Panc1 (cell line): ENCODE measurements at regions not wholly inside any gene's neighbourhood (a gene's known extent, or its start where the extent isn't known, plus 50 kb on each side); places are given as distances from the start of the nearest gene placed in this dataset.
"Not testable (repeated sequence)": the region's sequence is repeated elsewhere in the genome, so short reads cannot be mapped to it uniquely, and the experiment has no call there.

Experiments used
- ATAC-seq: fragments of 200-7000 bp; cut with Tn5 transposase; 2 replicates; pipeline ENCODE4 v1.9.1; 2020; ENCODE audit warnings: mild to moderate bottlenecking, moderate library complexity
- BruUV-seq: library from RNA; stranded (reverse); fragments of 400-500 nt; replicated peaks from 2 replicates; lab custom pipeline; 2021; lab: Mats Ljungman, UMichigan
- CTCF ChIA-PET: fragments of 300-600 bp; sonication (Branson Sonifier 250); formaldehyde crosslinking; loops from one replicate; lab custom pipeline; 2022; ENCODE audit warnings: antibody characterized with exemption; lab: Charles Lee
- POLR2A ChIA-PET: fragments of 300-600 bp; sonication (Branson Sonifier 250); formaldehyde crosslinking; loops from one replicate; lab custom pipeline; 2022; ENCODE audit warnings: antibody characterized with exemption; lab: Charles Lee
- DNase-seq: peaks from one replicate; pipeline ENCODE4 v3.0.0-alpha.2; 2010; ENCODE audit warnings: low read depth, low spot score
- H3K27ac ChIP-seq: 2 replicates; pipeline ENCODE4 v1.5.1; 2011; ENCODE audit warnings: mild to moderate bottlenecking, low read length, inconsistent platforms
- H3K27me3 ChIP-seq: fragments of 200-500 bp; sonication (Bioruptor generic); 2 replicates; pipeline ENCODE4 v1.6.0; 2014; ENCODE audit warnings: low read length, inconsistent platforms; ENCODE audit not compliant: control insufficient read depth, insufficient read depth
- H3K36me3 ChIP-seq: fragments of 200-500 bp; sonication (Bioruptor generic); 2 replicates; pipeline ENCODE4 v1.5.1; 2014; ENCODE audit warnings: inconsistent platforms, mild to moderate bottlenecking, low read length, moderate library complexity; ENCODE audit not compliant: control insufficient read depth, insufficient read depth
- H3K4me1 ChIP-seq: 2 replicates; pipeline ENCODE4 v1.5.1; 2011; ENCODE audit warnings: inconsistent platforms, mild to moderate bottlenecking, low read length, moderate library complexity; ENCODE audit not compliant: control insufficient read depth, insufficient read depth
- H3K4me3 ChIP-seq, 2 experiments: 2 replicates each; pipeline ENCODE4 v1.5.1; 2011 to 2012; ENCODE audit warnings: low read depth in 2 of 2, low read length in 2 of 2, mild to moderate bottlenecking in 2 of 2, inconsistent platforms in 1 of 2, moderate library complexity in 1 of 2
- H3K9me3 ChIP-seq: fragments of 200-500 bp; sonication (Bioruptor generic); 2 replicates; pipeline ENCODE4 v1.5.1; 2014; ENCODE audit warnings: low read depth, mild to moderate bottlenecking, inconsistent platforms, low read length, moderate library complexity; ENCODE audit not compliant: control insufficient read depth, insufficient read depth
- CTCF ChIP-seq: fragments of 450-650 bp; IDR thresholded peaks from 2 replicates; pipeline ENCODE4 v1.5.1; 2017; ENCODE audit warnings: mild to moderate bottlenecking
- POLR2AphosphoS5 ChIP-seq: IDR thresholded peaks from 2 replicates; pipeline ENCODE4 v1.6.1; 2012; ENCODE audit warnings: mild to moderate bottlenecking, low read depth, low read length, moderate library complexity
- REST ChIP-seq, 2 experiments: IDR thresholded peaks; 2 replicates each; pipeline ENCODE4 v1.6.1; 2011 to 2012; ENCODE audit warnings: low read depth in 2 of 2, control low read depth in 1 of 2, low read length in 1 of 2, mild to moderate bottlenecking in 1 of 2, moderate library complexity in 1 of 2; ENCODE audit not compliant: insufficient read depth in 1 of 2
- SIN3A ChIP-seq: IDR thresholded peaks from 2 replicates; pipeline ENCODE4 v1.6.1; 2012; ENCODE audit warnings: low read depth, mild to moderate bottlenecking, low read length, moderate library complexity, borderline replicate concordance; ENCODE audit not compliant: insufficient read depth
- TCF7L2 ChIP-seq: IDR thresholded peaks from 2 replicates; pipeline ENCODE4 v1.6.1; 2011; ENCODE audit warnings: mild to moderate bottlenecking, low read depth, low read length, inconsistent platforms
- in situ Hi-C: cut with HindIII; loops from 2 replicates; pipeline ENCODE4 v1.10.0; 2016; ENCODE audit warnings: low sequenced_read_pairs, low pct_unique_long_range_greater_than_20kb
- intact Hi-C: fragments of 100-400 bp; cut with micrococcal nuclease; formaldehyde crosslinking; loops from one replicate; pipeline ENCODE4 v1.10.0; 2022; ENCODE audit not compliant: unreplicated experiment

GRCh38 chr7:67346876-67347275 lies 350.2 kb downstream of the TYW1 start:
- intact Hi-C loops, result no loop called here
- CTCF ChIA-PET, result no interaction called here

GRCh38 chr7:67348171-67348570 lies 351.5 kb downstream of the TYW1 start:
- Histone ChIP-seq H3K27ac (no peak overlapping the region), H3K27me3 (no peaks in the 10 kb centered on the region), H3K36me3 (no peaks in the 10 kb centered on the region), H3K9me3 (peaks cover 7% of the 10 kb centered on the region; the same call in 1 of the 2 replicates), H3K4me1 (no peaks in the 10 kb centered on the region), H3K4me3 (no peak overlapping the region)
- CTCF ChIA-PET, result no interaction called here
- POLR2A ChIA-PET, result no interaction called here
- in situ Hi-C loops, result no loop called here
- no TSS peak for BruUV-seq
- intact Hi-C loops, result no loop called here
- ATAC-seq, result no peak
- no peak for DNase-seq
- TF ChIP-seq CTCF (no peak), REST (IDR thresholded peaks at IDR 0.05; ENCODE audit: insufficient read depth in 1 of 2, low read depth in 2 of 2, low read length in 1 of 2) (no peak), POLR2AphosphoS5 (no peak), SIN3A (no peak), TCF7L2 (no peak)

More at GRCh38 chr7:67346876-67347275, 350.2 kb downstream of the TYW1 start:
- Histone ChIP-seq H3K27me3 (no peaks in the 10 kb centered on the region), H3K4me3 (no peak overlapping the region), H3K27ac (no peak overlapping the region), H3K9me3 (peaks cover 7% of the 10 kb centered on the region; the same call in 1 of the 2 replicates), H3K36me3 (no peaks in the 10 kb centered on the region), H3K4me1 (no peaks in the 10 kb centered on the region)
- ATAC-seq (no peak), DNase-seq (no peak)
- TF ChIP-seq POLR2AphosphoS5, result no peak
- TF ChIP-seq SIN3A, result no peak
- no peak for TF ChIP-seq TCF7L2
- TF ChIP-seq REST (IDR thresholded peaks at IDR 0.05; ENCODE audit: insufficient read depth in 1 of 2, low read depth in 2 of 2, low read length in 1 of 2), result no peak
- POLR2A ChIA-PET, result no interaction called here
- in situ Hi-C loops, result no loop called here
- no TSS peak for BruUV-seq

- H3K36me3 ChIP-seq, CTCF ChIA-PET, H3K9me3 ChIP-seq, H3K27ac ChIP-seq, POLR2A ChIA-PET, H3K4me1 ChIP-seq, in situ Hi-C loops, BruUV-seq, DNase-seq, H3K4me3 ChIP-seq, H3K27me3 ChIP-seq, ATAC-seq, intact Hi-C loops: not testable (repeated sequence)
Measured at GRCh38 chr7:67357653-67358052, 361.0 kb downstream of the TYW1 start.

- H3K4me3 ChIP-seq, H3K27ac ChIP-seq, ATAC-seq, BruUV-seq, intact Hi-C loops, H3K36me3 ChIP-seq, H3K27me3 ChIP-seq, H3K9me3 ChIP-seq, H3K4me1 ChIP-seq, in situ Hi-C loops, DNase-seq, CTCF ChIA-PET, POLR2A ChIA-PET: not testable (repeated sequence)
Measured at GRCh38 chr7:67358316-67358715, 361.7 kb downstream of the TYW1 start.
